ENCODE measurements at regions not wholly inside any gene's neighbourhood (a gene's known extent, or its start where the extent isn't known, plus 50 kb on each side); places are given as distances from the start of the nearest gene placed in this dataset.

DNA sequence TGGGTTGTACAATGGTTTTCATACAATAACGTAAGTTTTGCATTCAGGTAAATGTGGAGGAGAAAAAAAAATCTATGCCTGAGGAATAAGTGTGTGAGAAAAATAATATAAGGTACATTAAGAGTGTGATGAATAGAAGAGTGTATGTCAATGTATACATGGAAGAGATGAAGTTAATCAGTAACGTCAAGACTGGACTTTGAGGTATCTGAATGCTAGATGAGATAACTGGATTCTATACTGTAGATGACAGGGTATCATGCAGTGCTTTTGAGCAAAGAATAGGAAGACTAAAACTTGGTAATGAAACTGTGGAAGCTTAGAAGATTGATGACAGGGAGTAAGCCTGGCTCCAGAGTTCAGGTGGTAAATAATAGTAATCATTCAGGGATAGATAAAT is 666.7 kb upstream of the SGO1 start:
- Histone ChIP-seq H2AFZ (ENCODE audit: low read depth, low read length, poor library complexity, severe bottlenecking) (no peak overlapping the region), H3K9ac (ENCODE audit: low read length) (no peak overlapping the region), H3K9me3 (ENCODE audit: control insufficient read depth in 1 of 2, insufficient read depth in 1 of 2, low read depth in 1 of 2, low read length in 2 of 2) (peaks cover 15 to 19% of the 10 kb centered on the region in 2 experiments; a peak in 2 of 4 replicates), H3K79me2 (ENCODE audit: insufficient read depth, low read length) (no peaks in the 10 kb centered on the region), H3K4me2 (ENCODE audit: low read length) (no peak overlapping the region), H3K4me3 (replicated peaks in 1 of 2; ENCODE audit: low read depth in 1 of 2, low read length in 2 of 2) (no peak overlapping the region), H3K9me2 (ENCODE audit: insufficient read depth) (no peaks in the 10 kb centered on the region), H3K27me3 (ENCODE audit: insufficient read depth, low read length) (no peaks in the 10 kb centered on the region), H3K27ac (ENCODE audit: low read depth, low read length) (no peak overlapping the region), H4K20me1 (ENCODE audit: insufficient read depth) (no peaks in the 10 kb centered on the region), H3K36me3 (ENCODE audit: control insufficient read depth in 1 of 2, insufficient read depth in 2 of 2, low read length in 2 of 2) (no peaks in the 10 kb centered on the region), H3K4me1 (ENCODE audit: control insufficient read depth in 1 of 2, insufficient read depth in 2 of 2, low read length in 2 of 2) (no peaks in the 10 kb centered on the region)
- DNase-seq (ENCODE audit: low read depth, low spot score) (no peak), ATAC-seq (no peak)
- TF ChIP-seq JUND (IDR thresholded peaks at IDR 0.05), result no peak
- no peak for TF ChIP-seq SP1 (IDR thresholded peaks at IDR 0.05; ENCODE audit: low read depth)
- no peak for TF ChIP-seq ELF1 (IDR thresholded peaks at IDR 0.05; ENCODE audit: borderline replicate concordance, low read depth)
- TF ChIP-seq, protein P1, sequence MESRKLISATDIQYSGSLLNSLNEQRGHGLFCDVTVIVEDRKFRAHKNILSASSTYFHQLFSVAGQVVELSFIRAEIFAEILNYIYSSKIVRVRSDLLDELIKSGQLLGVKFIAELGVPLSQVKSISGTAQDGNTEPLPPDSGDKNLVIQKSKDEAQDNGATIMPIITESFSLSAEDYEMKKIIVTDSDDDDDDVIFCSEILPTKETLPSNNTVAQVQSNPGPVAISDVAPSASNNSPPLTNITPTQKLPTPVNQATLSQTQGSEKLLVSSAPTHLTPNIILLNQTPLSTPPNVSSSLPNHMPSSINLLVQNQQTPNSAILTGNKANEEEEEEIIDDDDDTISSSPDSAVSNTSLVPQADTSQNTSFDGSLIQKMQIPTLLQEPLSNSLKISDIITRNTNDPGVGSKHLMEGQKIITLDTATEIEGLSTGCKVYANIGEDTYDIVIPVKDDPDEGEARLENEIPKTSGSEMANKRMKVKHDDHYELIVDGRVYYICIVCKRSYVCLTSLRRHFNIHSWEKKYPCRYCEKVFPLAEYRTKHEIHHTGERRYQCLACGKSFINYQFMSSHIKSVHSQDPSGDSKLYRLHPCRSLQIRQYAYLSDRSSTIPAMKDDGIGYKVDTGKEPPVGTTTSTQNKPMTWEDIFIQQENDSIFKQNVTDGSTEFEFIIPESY (IDR thresholded peaks at IDR 0.05; ENCODE audit: extremely low read depth, insufficient replicate concordance, low read length), result no peak
- no peak for TF ChIP-seq TCF7L2 (IDR thresholded peaks at IDR 0.05; ENCODE audit: borderline replicate concordance, extremely low read depth, insufficient read depth, insufficient read length)
- TF ChIP-seq, protein P2, sequence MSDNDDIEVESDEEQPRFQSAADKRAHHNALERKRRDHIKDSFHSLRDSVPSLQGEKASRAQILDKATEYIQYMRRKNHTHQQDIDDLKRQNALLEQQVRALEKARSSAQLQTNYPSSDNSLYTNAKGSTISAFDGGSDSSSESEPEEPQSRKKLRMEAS (IDR thresholded peaks at IDR 0.05), result no peak
- TF ChIP-seq, protein P3, sequence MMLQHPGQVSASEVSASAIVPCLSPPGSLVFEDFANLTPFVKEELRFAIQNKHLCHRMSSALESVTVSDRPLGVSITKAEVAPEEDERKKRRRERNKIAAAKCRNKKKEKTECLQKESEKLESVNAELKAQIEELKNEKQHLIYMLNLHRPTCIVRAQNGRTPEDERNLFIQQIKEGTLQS (IDR thresholded peaks at IDR 0.05), result no peak
- no peak for TF ChIP-seq EGR1 (IDR thresholded peaks at IDR 0.05; ENCODE audit: low read depth)
- TF ChIP-seq CBX3 (IDR thresholded peaks at IDR 0.05; ENCODE audit: low read depth), result no peak
- no peak for TF ChIP-seq SIN3A (IDR thresholded peaks at IDR 0.05; ENCODE audit: low read depth)
- no peak for TF ChIP-seq YY1 (IDR thresholded peaks at IDR 0.05; ENCODE audit: extremely low read depth, insufficient replicate concordance, low read depth, low read length)
- TF ChIP-seq, protein P4, sequence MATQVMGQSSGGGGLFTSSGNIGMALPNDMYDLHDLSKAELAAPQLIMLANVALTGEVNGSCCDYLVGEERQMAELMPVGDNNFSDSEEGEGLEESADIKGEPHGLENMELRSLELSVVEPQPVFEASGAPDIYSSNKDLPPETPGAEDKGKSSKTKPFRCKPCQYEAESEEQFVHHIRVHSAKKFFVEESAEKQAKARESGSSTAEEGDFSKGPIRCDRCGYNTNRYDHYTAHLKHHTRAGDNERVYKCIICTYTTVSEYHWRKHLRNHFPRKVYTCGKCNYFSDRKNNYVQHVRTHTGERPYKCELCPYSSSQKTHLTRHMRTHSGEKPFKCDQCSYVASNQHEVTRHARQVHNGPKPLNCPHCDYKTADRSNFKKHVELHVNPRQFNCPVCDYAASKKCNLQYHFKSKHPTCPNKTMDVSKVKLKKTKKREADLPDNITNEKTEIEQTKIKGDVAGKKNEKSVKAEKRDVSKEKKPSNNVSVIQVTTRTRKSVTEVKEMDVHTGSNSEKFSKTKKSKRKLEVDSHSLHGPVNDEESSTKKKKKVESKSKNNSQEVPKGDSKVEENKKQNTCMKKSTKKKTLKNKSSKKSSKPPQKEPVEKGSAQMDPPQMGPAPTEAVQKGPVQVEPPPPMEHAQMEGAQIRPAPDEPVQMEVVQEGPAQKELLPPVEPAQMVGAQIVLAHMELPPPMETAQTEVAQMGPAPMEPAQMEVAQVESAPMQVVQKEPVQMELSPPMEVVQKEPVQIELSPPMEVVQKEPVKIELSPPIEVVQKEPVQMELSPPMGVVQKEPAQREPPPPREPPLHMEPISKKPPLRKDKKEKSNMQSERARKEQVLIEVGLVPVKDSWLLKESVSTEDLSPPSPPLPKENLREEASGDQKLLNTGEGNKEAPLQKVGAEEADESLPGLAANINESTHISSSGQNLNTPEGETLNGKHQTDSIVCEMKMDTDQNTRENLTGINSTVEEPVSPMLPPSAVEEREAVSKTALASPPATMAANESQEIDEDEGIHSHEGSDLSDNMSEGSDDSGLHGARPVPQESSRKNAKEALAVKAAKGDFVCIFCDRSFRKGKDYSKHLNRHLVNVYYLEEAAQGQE (IDR thresholded peaks at IDR 0.05; ENCODE audit: low read depth), result no peak
- TF ChIP-seq EZH2 (IDR thresholded peaks at IDR 0.05), result no peak
- TF ChIP-seq POLR2AphosphoS5 (IDR thresholded peaks at IDR 0.05; ENCODE audit: low read depth, low read length), result no peak
- no peak for TF ChIP-seq ZFX (IDR thresholded peaks at IDR 0.05)
- no peak for TF ChIP-seq SRF (IDR thresholded peaks at IDR 0.05; ENCODE audit: low read depth)
- no peak for TF ChIP-seq EZH2phosphoT487 (IDR thresholded peaks at IDR 0.05; ENCODE audit: borderline replicate concordance)
- intact Hi-C loops (cut with micrococcal nuclease), result no loop called here
- RAD21 ChIA-PET (ENCODE audit: low non-redundant PET in 1 of 2, low total read pairs in 2 of 2, uncharacterized antibody in 2 of 2, unreplicated experiment in 2 of 2), result no interaction called here
- POLR2A ChIA-PET, result no interaction called here
- CTCF ChIA-PET, result no interaction called here
- no TSS peak for BruUV-seq (replicated peaks)

Measured in HCT116 (cell line).